Duodenal mucosa (tissue), 2 donors: ENCODE measurements at regions not wholly inside any gene's neighbourhood (a gene's known extent, or its start where the extent isn't known, plus 50 kb on each side); places are given as distances from the start of the nearest gene placed in this dataset.
"Not testable (repeated sequence)": the region's sequence is repeated elsewhere in the genome, so short reads cannot be mapped to it uniquely, and the experiment has no call there.

Source experiments
- H3K27ac ChIP-seq: one replicate; pipeline ENCODE4 v1.7.0; 2013; ENCODE audit warnings: low read depth, low read length
- H3K27me3 ChIP-seq, 2 donors: one replicate each; pipeline ENCODE4 v1.7.0; 2013; ENCODE audit warnings: low read length in 2 of 2, control low read depth in 1 of 2; ENCODE audit not compliant: insufficient read depth in 2 of 2, control insufficient read depth in 1 of 2
- H3K36me3 ChIP-seq, 2 donors: one replicate each; pipeline ENCODE4 v1.7.0; 2013; ENCODE audit warnings: low read length in 2 of 2, control low read depth in 1 of 2; ENCODE audit not compliant: insufficient read depth in 2 of 2, control insufficient read depth in 1 of 2
- H3K4me1 ChIP-seq, 2 donors: one replicate each; pipeline ENCODE4 v1.7.0; 2013; ENCODE audit warnings: low read length in 2 of 2, control low read depth in 1 of 2; ENCODE audit not compliant: insufficient read depth in 2 of 2, control insufficient read depth in 1 of 2
- H3K4me3 ChIP-seq, 2 donors: one replicate each; pipeline ENCODE4 v1.7.0; 2013; ENCODE audit warnings: low read length in 2 of 2, low read depth in 1 of 2
- H3K9ac ChIP-seq, 2 donors: one replicate each; pipeline ENCODE4 v1.7.0; 2013; ENCODE audit warnings: low read length in 2 of 2, low read depth in 1 of 2
- H3K9me3 ChIP-seq, 2 donors: one replicate each; pipeline ENCODE4 v1.7.0; 2013; ENCODE audit warnings: low read length in 2 of 2, control low read depth in 1 of 2; ENCODE audit not compliant: control insufficient read depth in 1 of 2

DNA sequence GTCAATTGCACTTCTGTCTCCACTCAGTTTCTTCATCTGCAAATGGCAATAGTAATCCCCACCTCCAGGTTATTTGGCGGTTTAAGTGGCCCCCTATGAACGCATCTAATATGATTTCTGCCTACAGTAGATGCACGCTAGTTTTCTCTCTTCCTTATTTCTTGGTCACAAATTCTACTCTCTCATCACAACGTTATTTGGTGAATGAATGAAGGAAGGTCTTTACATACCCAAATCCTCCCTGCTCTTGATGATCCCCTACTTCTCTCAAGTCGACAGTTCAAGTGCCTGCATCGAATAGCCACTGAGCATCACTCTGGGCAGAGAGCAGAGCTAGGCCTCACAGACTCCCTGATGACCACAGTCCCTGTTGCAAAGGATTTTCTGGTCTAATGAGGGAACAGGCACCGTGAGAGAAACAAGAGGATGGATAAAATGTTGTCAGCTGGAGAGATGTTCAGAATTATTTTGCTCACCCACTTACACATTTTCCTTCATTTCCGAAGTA lies 181.2 kb upstream of the SMAD3 start:
- H3K9me3 ChIP-seq, result no peaks in the 10 kb centered on the region
- H3K4me1 ChIP-seq, result no peaks in the 10 kb centered on the region
- no peak overlapping the region for H3K4me3 ChIP-seq
- H3K27ac ChIP-seq, result no peak overlapping the region
- H3K36me3 ChIP-seq, result no peaks in the 10 kb centered on the region
- H3K27me3 ChIP-seq, result no peaks in the 10 kb centered on the region
- no peak overlapping the region for H3K9ac ChIP-seq

GRCh38 chr15:66884661-66885237 lies 180.7 kb upstream of the SMAD3 start:
- H3K9me3 ChIP-seq, result no peaks in the 10 kb centered on the region
- no peaks in the 10 kb centered on the region for H3K4me1 ChIP-seq
- H3K9ac ChIP-seq, result no peak overlapping the region
- H3K4me3 ChIP-seq, result no peak overlapping the region
- H3K27me3 ChIP-seq, result no peaks in the 10 kb centered on the region
- H3K36me3 ChIP-seq, result no peaks in the 10 kb centered on the region
- no peak overlapping the region for H3K27ac ChIP-seq

- H3K9ac ChIP-seq, result no peak overlapping the region
- no peaks in the 10 kb centered on the region for H3K4me1 ChIP-seq
- H3K9me3 ChIP-seq, result no peaks in the 10 kb centered on the region
- H3K27ac ChIP-seq, result no peak overlapping the region
- no peak overlapping the region for H3K4me3 ChIP-seq
- H3K27me3 ChIP-seq, result no peaks in the 10 kb centered on the region
- no peaks in the 10 kb centered on the region for H3K36me3 ChIP-seq
Measured at GRCh38 chr15:66885281-66885915, 180.0 kb upstream of the SMAD3 start.

GRCh38 chr15:66886241-66886675 lies 179.1 kb upstream of the SMAD3 start:
- Histone ChIP-seq H3K36me3 (no peaks in the 10 kb centered on the region), H3K27me3 (no peaks in the 10 kb centered on the region), H3K4me3 (no peak overlapping the region), H3K27ac (no peak overlapping the region), H3K9ac (no peak overlapping the region), H3K9me3 (no peaks in the 10 kb centered on the region), H3K4me1 (no peaks in the 10 kb centered on the region)

GRCh38 chr15:66886686-66887273 lies 178.6 kb upstream of the SMAD3 start:
- H3K27ac ChIP-seq, result no peak overlapping the region
- H3K4me3 ChIP-seq, result no peak overlapping the region
- H3K4me1 ChIP-seq, result no peaks in the 10 kb centered on the region
- H3K9me3 ChIP-seq, result no peaks in the 10 kb centered on the region
- no peaks in the 10 kb centered on the region for H3K36me3 ChIP-seq
- H3K9ac ChIP-seq, result no peak overlapping the region
- H3K27me3 ChIP-seq, result no peaks in the 10 kb centered on the region

GRCh38 chr15:66889298-66889697 lies 176.1 kb upstream of the SMAD3 start:
- not testable (repeated sequence) for H3K9me3 ChIP-seq, H3K27me3 ChIP-seq, H3K36me3 ChIP-seq, H3K4me1 ChIP-seq, H3K27ac ChIP-seq, H3K9ac ChIP-seq, H3K4me3 ChIP-seq

- Histone ChIP-seq H3K4me3 (no peak overlapping the region), H3K9me3 (no peaks in the 10 kb centered on the region), H3K9ac (no peak overlapping the region), H3K27ac (no peak overlapping the region), H3K4me1 (no peaks in the 10 kb centered on the region), H3K36me3 (no peaks in the 10 kb centered on the region), H3K27me3 (no peaks in the 10 kb centered on the region)
Measured at GRCh38 chr15:66891776-66892175, 173.6 kb upstream of the SMAD3 start.

- Histone ChIP-seq H3K9me3 (no peaks in the 10 kb centered on the region), H3K9ac (no peak overlapping the region), H3K27ac (no peak overlapping the region), H3K4me3 (no peak overlapping the region), H3K36me3 (no peaks in the 10 kb centered on the region), H3K27me3 (no peaks in the 10 kb centered on the region), H3K4me1 (no peaks in the 10 kb centered on the region)
Measured at GRCh38 chr15:66893294-66893693, 172.1 kb upstream of the SMAD3 start.

DNA sequence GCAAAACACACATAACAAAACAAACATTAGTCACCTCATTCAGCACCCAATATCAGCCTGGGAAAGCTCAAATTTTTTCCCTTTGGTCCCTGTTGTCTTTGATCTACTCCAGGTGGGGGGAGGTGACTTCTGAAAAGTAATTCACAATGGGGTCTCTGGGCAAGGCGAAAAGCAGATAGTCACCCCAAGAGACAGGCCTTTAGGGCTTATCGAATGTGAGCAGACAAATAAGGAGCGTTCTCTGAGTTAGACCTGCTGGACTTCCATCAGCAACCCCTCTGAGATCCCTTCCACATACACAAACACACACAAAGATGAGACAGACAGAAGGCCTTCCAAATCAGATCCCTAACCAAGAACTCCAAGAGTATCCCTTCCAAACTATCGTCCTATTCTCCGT lies 171.0 kb upstream of the SMAD3 start:
- no peaks in the 10 kb centered on the region for H3K9me3 ChIP-seq
- no peak overlapping the region for H3K9ac ChIP-seq
- H3K36me3 ChIP-seq, result no peaks in the 10 kb centered on the region
- H3K4me3 ChIP-seq, result no peak overlapping the region
- H3K4me1 ChIP-seq, result no peaks in the 10 kb centered on the region
- no peak overlapping the region for H3K27ac ChIP-seq
- no peaks in the 10 kb centered on the region for H3K27me3 ChIP-seq

GRCh38 chr15:66894986-66895780 lies 170.2 kb upstream of the SMAD3 start:
- Histone ChIP-seq H3K9me3 (no peaks in the 10 kb centered on the region), H3K27me3 (no peaks in the 10 kb centered on the region), H3K27ac (no peak overlapping the region), H3K4me1 (peaks cover 0 to 3% of the 10 kb centered on the region in 2 donors), H3K9ac (no peak overlapping the region), H3K36me3 (no peaks in the 10 kb centered on the region), H3K4me3 (no peak overlapping the region)
